ENCODE measurements at regions not wholly inside any gene's neighbourhood (a gene's known extent, or its start where the extent isn't known, plus 50 kb on each side); places are given as distances from the start of the nearest gene placed in this dataset.

GRCh38 chr20:4369119-4369797 is 120.2 kb upstream of the ADRA1D start:
- no peak for TF ChIP-seq CTCF (IDR thresholded peaks at IDR 0.05)
- TF ChIP-seq POLR2A (IDR thresholded peaks at IDR 0.05), result no peak

Data from uterus (tissue), 2 donors.